SK-N-MC (cell line): ENCODE measurements at regions not wholly inside any gene's neighbourhood (a gene's known extent, or its start where the extent isn't known, plus 50 kb on each side); places are given as distances from the start of the nearest gene placed in this dataset.

ENCODE experiments used
- DNase-seq: peaks from one replicate; pipeline ENCODE4 v3.0.0-alpha.2; 2011; ENCODE audit warnings: low read depth, low spot score
- H3K27ac ChIP-seq: fragments of 200-600 bp; sonication (generic); 2 replicates; pipeline ENCODE4 v1.5.1; 2016; ENCODE audit warnings: mixed run types
- H3K36me3 ChIP-seq: fragments of 200-600 bp; sonication (generic); 2 replicates; pipeline ENCODE4 v1.6.1; 2017; ENCODE audit warnings: antibody characterized with exemption, low read length, mixed read lengths; ENCODE audit not compliant: insufficient read depth
- H3K4me3 ChIP-seq: fragments of 200-600 bp; sonication (generic); 2 replicates; pipeline ENCODE4 v1.5.1; 2016
- H3K9ac ChIP-seq: fragments of 200-600 bp; sonication (generic); 2 replicates; pipeline ENCODE4 v1.8.0; 2017; ENCODE audit warnings: mixed run types, mixed read lengths; ENCODE audit not compliant: insufficient read length
- H3K9me3 ChIP-seq: fragments of 200-600 bp; sonication (generic); 2 replicates; pipeline ENCODE4 v1.6.1; 2017; ENCODE audit warnings: low read depth, mild to moderate bottlenecking, antibody characterized with exemption, low read length, moderate library complexity, mixed read lengths
- EZH2 ChIP-seq: fragments of 200-600 bp; sonication (generic); IDR thresholded peaks from one replicate; pipeline ENCODE4 v1.6.1; 2017; ENCODE audit warnings: antibody characterized with exemption
- FOXP2 ChIP-seq: optimal IDR thresholded peaks from 2 replicates; pipeline ENCODE3; 2011; ENCODE audit warnings: mild to moderate bottlenecking, moderate library complexity; ENCODE audit not compliant: insufficient read depth; ENCODE audit errors: extremely low read length, control extremely low read depth
- POLR2AphosphoS5 ChIP-seq: IDR thresholded peaks from 2 replicates; pipeline ENCODE4 v1.6.1; 2012; ENCODE audit warnings: mild to moderate bottlenecking, low read depth, low read length, borderline replicate concordance

DNA sequence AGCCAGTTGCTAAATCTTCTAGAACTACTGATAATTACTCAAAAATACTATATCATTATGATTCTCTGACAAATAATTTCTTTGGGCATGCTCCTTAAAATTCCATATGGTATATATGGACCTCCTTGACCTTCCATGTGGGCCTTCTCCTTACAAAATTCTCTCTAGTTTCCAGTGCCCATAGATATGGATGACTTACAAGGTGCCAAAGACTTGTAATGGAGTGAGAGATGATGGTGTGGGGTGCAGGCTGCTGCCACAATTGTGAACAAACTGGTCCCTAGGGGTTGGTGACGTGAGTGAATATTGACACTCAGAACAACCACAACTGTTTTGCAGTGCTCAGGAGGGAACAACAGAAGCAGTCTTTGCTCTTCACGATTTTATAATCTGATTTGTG, 378.9 kb downstream of the SNAPC1 start:
- DNase-seq = no peak
- H3K9me3 ChIP-seq = no peaks in the 10 kb centered on the region
- H3K9ac ChIP-seq = no peak overlapping the region
- TF ChIP-seq POLR2AphosphoS5 (no peak), EZH2 (no peak), FOXP2 (no peak)
- H3K27ac ChIP-seq = no peak overlapping the region
- H3K36me3 ChIP-seq = no peaks in the 10 kb centered on the region
- H3K4me3 ChIP-seq = no peak overlapping the region

DNA sequence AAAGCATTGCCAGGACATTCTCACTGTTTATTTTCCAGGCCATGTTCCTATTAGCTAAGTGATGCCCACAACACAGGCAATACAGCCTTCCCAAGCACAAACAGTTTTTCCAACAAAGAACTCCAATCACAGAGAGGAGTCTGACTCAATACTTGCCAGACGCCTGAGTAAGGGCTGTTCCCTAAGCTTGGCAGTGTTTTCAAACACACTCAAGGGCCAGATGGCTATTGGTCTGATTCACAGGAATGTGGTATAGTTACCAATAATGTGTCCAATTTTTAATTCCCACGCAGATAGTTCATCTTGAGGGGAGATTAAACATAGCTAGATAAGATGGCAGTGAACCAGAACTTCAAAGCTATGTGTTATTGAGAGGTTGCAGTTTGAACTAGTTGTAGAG, 381.0 kb downstream of the SNAPC1 start:
- TF ChIP-seq EZH2 (no peak), POLR2AphosphoS5 (no peak), FOXP2 (no peak)
- H3K27ac ChIP-seq = no peak overlapping the region
- no peaks in the 10 kb centered on the region for H3K9me3 ChIP-seq
- no peaks in the 10 kb centered on the region for H3K36me3 ChIP-seq
- H3K9ac ChIP-seq = no peak overlapping the region
- no peak for DNase-seq
- H3K4me3 ChIP-seq = no peak overlapping the region

DNA sequence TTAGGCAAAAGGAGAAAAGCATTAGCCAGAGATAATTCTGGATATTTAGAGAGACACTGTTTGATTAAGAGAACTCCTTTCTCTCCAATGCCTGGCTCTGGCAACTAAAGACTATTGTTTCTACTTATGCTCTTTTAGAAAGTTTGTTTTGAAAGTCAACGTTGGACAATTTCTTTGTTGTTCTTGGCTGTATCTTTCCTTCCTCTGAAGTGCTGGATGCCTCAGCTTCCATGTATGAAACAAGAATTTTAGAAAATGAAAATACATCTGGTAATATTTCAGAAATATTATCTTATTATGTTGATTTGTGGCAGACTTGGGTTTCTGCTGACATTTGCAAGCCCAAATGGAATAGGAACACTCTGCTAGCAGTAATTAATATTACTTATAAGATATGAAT, 382.6 kb downstream of the SNAPC1 start:
- no peak for TF ChIP-seq POLR2AphosphoS5
- Histone ChIP-seq H3K9ac (no peak overlapping the region), H3K36me3 (no peaks in the 10 kb centered on the region), H3K4me3 (no peak overlapping the region), H3K9me3 (no peaks in the 10 kb centered on the region), H3K27ac (no peak overlapping the region)
- DNase-seq = no peak

DNA sequence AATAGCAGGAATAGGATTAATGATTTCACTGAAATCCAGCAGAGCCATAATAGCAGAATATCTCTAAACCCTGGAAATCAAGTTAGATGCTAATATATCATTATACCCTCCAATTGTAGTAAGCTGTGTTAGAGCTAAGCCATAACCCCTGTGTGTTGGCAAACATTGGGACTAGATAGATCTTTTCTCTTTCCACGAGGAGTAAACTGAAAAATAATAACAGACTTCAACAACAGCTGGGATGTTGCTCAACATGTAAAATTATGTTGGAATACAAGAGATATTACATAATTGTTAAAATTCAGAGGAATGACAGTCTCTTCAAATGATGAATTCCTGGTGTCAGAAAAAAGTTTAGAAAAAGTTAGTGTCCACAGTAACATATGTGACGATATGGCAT, 383.8 kb downstream of the SNAPC1 start:
- no peak overlapping the region for H3K4me3 ChIP-seq
- H3K36me3 ChIP-seq = no peaks in the 10 kb centered on the region
- DNase-seq = no peak
- no peak for TF ChIP-seq POLR2AphosphoS5
- no peak for TF ChIP-seq EZH2
- no peak for TF ChIP-seq FOXP2
- no peak overlapping the region for H3K9ac ChIP-seq
- no peak overlapping the region for H3K27ac ChIP-seq
- no peaks in the 10 kb centered on the region for H3K9me3 ChIP-seq

DNA sequence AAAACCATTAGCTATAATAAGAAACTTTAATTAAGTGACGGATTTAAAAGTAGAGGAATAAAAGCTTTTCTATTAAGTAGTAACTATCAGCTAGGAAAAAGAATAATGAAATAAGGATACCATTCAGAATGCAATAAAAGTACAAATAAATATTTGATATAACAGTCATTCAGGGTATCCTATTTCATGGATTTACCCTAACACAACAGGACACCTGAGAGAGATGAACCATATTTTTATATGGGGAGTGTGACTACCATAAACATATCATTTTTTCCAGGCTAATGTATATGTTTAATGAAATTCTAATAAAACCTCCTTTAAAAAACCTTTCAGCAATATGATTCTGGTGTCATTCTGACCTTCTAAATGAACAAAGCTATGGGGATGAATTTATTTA, 393.8 kb downstream of the SNAPC1 start:
- Histone ChIP-seq H3K36me3 (no peaks in the 10 kb centered on the region), H3K9ac (no peak overlapping the region), H3K27ac (no peak overlapping the region), H3K9me3 (no peaks in the 10 kb centered on the region), H3K4me3 (no peak overlapping the region)
- DNase-seq = no peak
- TF ChIP-seq EZH2 = no peak
- TF ChIP-seq POLR2AphosphoS5 = no peak
- TF ChIP-seq FOXP2 = no peak

DNA sequence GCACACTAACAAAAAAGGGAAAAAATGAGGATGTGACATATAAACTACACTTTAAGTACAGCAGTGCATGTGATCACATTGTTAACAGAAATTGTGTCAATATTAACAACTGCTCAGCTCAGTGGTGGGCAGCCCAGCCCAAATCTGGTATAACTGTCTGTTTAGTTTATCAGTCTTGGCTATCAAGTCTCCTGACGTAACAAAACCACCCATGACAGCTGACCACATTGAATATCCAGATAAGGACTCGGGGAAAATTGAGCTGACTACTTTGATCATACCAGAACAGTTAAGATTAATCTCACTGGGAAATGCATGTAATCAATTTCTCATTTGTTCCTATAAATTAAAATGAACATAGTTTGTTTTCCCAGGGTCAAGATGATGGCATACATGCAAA, 396.6 kb downstream of the SNAPC1 start:
- no peak for TF ChIP-seq FOXP2
- no peak for TF ChIP-seq POLR2AphosphoS5
- TF ChIP-seq EZH2 = no peak
- no peak overlapping the region for H3K27ac ChIP-seq
- H3K9me3 ChIP-seq = no peaks in the 10 kb centered on the region
- no peak overlapping the region for H3K9ac ChIP-seq
- no peak overlapping the region for H3K4me3 ChIP-seq
- H3K36me3 ChIP-seq = no peaks in the 10 kb centered on the region
- DNase-seq = no peak

DNA sequence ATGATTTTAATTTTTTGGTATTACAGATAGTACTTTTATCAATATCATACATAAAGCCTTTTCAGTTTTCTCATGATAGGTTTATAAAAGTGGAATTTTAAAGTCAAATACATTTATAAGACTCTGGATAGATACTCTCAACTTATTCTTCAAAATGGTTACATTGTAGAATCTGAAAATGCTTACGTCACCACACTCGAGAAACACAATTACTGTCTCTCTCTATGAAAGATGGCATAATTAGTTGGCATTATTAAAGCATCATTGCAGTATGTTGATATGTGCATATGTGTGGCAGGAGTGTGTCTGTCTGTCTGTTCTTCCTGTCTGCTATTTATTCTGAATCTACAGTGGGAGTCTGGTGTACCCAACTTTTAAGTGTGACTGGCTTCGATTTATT, 397.1 kb downstream of the SNAPC1 start:
- TF ChIP-seq FOXP2 = no peak
- TF ChIP-seq POLR2AphosphoS5 = no peak
- no peak for TF ChIP-seq EZH2

DNA sequence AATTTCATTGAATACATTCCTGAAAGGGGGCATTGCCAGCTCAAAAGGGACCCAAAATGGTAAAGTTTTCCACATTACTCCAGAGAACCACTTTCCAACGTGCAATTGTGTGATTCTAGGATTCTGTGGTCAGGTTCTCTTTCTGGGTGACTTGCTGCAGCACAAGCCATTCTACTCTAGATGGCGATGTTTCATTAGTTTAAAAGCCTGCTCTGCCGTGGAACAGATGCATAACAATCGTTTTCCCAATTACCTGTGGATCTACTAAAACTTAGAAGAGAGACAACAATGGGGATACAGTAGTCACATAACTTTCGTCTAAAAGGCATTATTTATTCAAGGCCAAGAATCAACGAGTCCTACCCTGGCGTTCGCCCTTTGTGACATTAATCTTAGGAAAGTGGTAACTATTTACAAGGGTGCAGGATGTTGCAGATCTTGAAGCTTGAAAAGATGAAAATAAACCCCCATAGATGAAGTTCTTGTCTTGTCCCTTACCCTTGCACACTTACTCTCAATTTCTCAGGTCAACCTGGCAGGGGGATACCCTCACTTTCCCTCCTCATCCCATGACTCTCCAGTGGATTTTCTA, 400.9 kb downstream of the SNAPC1 start:
- Histone ChIP-seq H3K4me3 (no peak overlapping the region), H3K9me3 (no peaks in the 10 kb centered on the region), H3K27ac (no peak overlapping the region), H3K36me3 (no peaks in the 10 kb centered on the region), H3K9ac (no peak overlapping the region)
- no peak for DNase-seq
- TF ChIP-seq EZH2 (no peak), POLR2AphosphoS5 (no peak), FOXP2 (no peak)

More for the DNA sequence above, 397.1 kb downstream of the SNAPC1 start:
- Histone ChIP-seq H3K9me3 (no peaks in the 10 kb centered on the region), H3K36me3 (no peaks in the 10 kb centered on the region), H3K4me3 (no peak overlapping the region), H3K9ac (no peak overlapping the region), H3K27ac (no peak overlapping the region)
- DNase-seq = no peak

DNA sequence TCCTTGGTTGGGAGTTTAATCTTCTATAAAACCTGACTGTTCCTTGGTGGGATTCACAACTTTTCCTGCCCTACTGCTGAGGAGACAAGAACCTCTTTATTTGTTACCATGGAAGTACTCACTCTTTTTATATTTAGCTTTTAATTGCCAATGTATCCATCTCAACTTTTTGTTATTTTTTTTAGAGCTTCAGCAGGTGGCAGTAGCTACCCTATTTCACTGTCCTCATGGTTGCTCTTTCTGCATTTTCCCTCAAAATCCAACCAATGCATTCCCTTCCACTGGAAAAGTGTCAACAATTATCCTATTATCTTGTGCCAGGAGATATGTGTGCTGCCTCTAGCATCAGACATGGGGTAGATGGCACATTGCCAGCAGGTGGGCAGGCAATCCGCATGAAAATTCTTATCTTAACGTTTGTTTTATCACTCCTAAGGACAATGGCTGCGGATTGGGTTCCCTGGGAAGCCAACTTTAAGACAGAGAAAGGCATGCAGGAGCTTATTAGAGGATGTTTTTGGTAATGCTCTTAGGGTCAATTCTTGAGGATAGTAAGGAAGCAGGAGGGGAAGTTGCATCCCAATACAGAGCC, 406.4 kb downstream of the SNAPC1 start:
- no peaks in the 10 kb centered on the region for H3K36me3 ChIP-seq
- no peak for DNase-seq
- H3K9ac ChIP-seq = no peak overlapping the region
- no peak overlapping the region for H3K4me3 ChIP-seq
- TF ChIP-seq EZH2 = no peak
- TF ChIP-seq POLR2AphosphoS5 = no peak
- no peak for TF ChIP-seq FOXP2
- H3K27ac ChIP-seq = no peak overlapping the region
- H3K9me3 ChIP-seq = no peaks in the 10 kb centered on the region
